ENCODE measurements at regions not wholly inside any gene's neighbourhood (a gene's known extent, or its start where the extent isn't known, plus 50 kb on each side); places are given as distances from the start of the nearest gene placed in this dataset.

- peak in 3 of 6 experiments; percentile 4 to 28 (median 5) for TF ChIP-seq CTCF (IDR thresholded peaks at IDR 0.05)
- no peak for TF ChIP-seq POLR2A (IDR thresholded peaks at IDR 0.05)
Measured at GRCh38 chr5:77828445-77828844, 52.3 kb upstream of the TBCA start.

Data from Peyer's patch (tissue), 4 donors.